ENCODE measurements at regions not wholly inside any gene's neighbourhood (a gene's known extent, or its start where the extent isn't known, plus 50 kb on each side); places are given as distances from the start of the nearest gene placed in this dataset.

DNA sequence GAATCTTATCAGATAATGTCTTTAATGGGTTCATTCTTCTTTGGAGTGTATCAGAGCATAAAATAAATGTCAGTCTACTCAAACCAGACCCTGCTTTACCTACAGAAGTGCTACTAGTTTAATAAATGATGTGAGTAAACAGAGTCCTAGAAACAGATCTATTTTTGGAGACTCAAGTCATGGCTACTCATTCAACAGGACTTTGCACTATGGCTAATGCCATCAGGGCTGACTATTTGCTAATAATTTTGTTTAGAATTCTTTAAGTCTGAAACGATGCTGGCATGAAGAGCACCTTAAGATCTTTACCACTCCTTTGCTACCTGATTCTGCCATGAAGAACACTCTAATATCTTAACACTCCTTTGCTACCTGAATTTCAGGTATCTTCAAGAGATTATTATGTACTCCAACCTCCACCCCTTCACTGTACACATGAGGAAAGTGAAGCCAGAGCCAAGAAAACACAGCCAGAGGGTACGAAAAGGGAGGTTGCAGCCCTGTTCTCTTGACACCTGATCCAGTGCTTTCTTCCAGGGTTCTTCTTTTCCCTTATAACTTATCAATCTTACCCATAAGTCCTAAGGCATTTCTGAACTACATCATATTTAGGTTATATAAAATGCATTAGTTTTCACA, 62.4 kb downstream of the ZNF608 start:
- no peak for ATAC-seq
- H3K79me2 ChIP-seq (ENCODE audit: insufficient read depth, low read length): no peaks in the 10 kb centered on the region
- CTCF ChIA-PET: no interaction called here

More for the DNA sequence above, 62.4 kb downstream of the ZNF608 start:
- Histone ChIP-seq H3K9me2 (ENCODE audit: insufficient read depth) (no peaks in the 10 kb centered on the region), H3K4me2 (ENCODE audit: low read length) (no peak overlapping the region), H3K4me1 (ENCODE audit: control insufficient read depth in 1 of 2, insufficient read depth in 2 of 2, low read length in 2 of 2) (no peaks in the 10 kb centered on the region), H3K4me3 (replicated peaks in 1 of 2; ENCODE audit: low read depth in 1 of 2, low read length in 2 of 2) (no peak overlapping the region), H2AFZ (ENCODE audit: low read depth, low read length, poor library complexity, severe bottlenecking) (no peak overlapping the region), H3K36me3 (ENCODE audit: control insufficient read depth in 1 of 2, insufficient read depth in 2 of 2, low read length in 2 of 2) (no peaks in the 10 kb centered on the region), H3K9me3 (ENCODE audit: control insufficient read depth in 1 of 2, insufficient read depth in 1 of 2, low read depth in 1 of 2, low read length in 2 of 2) (no peaks in the 10 kb centered on the region), H3K27me3 (ENCODE audit: insufficient read depth, low read length) (no peaks in the 10 kb centered on the region), H3K9ac (ENCODE audit: low read length) (no peak overlapping the region), H4K20me1 (ENCODE audit: insufficient read depth) (no peaks in the 10 kb centered on the region), H3K27ac (ENCODE audit: low read depth, low read length) (no peak overlapping the region)
- no peak for TF ChIP-seq ZBTB33 (IDR thresholded peaks at IDR 0.05; ENCODE audit: extremely low read depth, insufficient replicate concordance, low read length)
- no peak for TF ChIP-seq TCF7L2 (IDR thresholded peaks at IDR 0.05; ENCODE audit: borderline replicate concordance, extremely low read depth, insufficient read depth, insufficient read length)
- TF ChIP-seq, protein P1, sequence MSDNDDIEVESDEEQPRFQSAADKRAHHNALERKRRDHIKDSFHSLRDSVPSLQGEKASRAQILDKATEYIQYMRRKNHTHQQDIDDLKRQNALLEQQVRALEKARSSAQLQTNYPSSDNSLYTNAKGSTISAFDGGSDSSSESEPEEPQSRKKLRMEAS (IDR thresholded peaks at IDR 0.05): no peak
- TF ChIP-seq, protein P2, sequence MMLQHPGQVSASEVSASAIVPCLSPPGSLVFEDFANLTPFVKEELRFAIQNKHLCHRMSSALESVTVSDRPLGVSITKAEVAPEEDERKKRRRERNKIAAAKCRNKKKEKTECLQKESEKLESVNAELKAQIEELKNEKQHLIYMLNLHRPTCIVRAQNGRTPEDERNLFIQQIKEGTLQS (IDR thresholded peaks at IDR 0.05): no peak
- ChIA-PET RAD21 (ENCODE audit: low non-redundant PET in 1 of 2, low total read pairs in 2 of 2, uncharacterized antibody in 2 of 2, unreplicated experiment in 2 of 2) (no interaction called here), POLR2A (no interaction called here)
- intact Hi-C loops (cut with micrococcal nuclease): no loop called here
- no peak for DNase-seq (ENCODE audit: low read depth, low spot score)
- BruUV-seq (replicated peaks): no TSS peak

Measured in HCT116 (cell line).